Caki2 (cell line): ENCODE measurements at regions not wholly inside any gene's neighbourhood (a gene's known extent, or its start where the extent isn't known, plus 50 kb on each side); places are given as distances from the start of the nearest gene placed in this dataset.

Source experiments
- DNase-seq: peaks from one replicate; pipeline ENCODE4 v3.0.0-alpha.2; 2015; ENCODE audit warnings: low read depth
- in situ Hi-C: cut with HindIII; loops from 2 replicates; pipeline ENCODE4 v1.10.0; 2016; ENCODE audit warnings: low sequenced_read_pairs, low pct_unique_long_range_greater_than_20kb, mixed read lengths

DNA sequence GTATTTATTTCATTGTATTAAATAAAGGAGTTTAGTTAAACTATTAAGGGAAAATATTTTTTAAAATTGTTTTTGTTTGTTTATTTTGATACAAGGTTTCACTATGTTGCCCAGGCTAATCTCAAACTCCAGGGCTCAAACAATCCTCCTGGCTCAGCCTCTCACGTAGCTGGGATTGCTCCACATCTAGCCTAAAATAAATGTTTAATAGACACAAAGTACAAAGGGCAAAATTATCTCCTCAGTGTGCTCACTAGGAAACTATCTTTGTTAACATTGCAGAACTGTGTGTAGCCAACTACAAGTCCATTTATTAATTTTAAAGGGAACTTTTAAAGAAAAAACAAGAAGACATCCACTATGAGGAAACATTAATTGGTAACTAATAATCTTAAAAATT, 207.2 kb upstream of the PCDH17 start:
- in situ Hi-C loops: no loop called here
- DNase-seq: no peak

DNA sequence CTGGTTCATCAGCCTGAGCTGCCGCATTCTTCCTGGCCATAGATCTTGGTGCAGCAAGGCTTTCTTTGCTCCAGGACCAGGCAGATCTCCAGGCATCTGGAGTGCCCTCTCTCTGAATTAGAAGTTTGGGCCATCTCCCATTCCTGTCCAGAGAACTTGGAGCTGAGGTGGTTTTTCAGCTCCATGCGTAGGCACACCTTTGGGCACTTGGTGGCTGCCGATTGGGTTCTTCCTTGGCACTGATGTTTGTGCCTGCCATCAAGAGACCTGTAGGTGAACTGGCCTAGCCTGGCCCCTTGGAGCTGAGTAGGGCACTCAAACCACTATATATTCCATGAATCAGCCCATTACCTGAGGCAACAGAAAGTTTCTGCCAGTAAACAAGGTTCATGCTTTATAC, 206.0 kb upstream of the PCDH17 start:
- no peak for DNase-seq
- in situ Hi-C loops: no loop called here

DNA sequence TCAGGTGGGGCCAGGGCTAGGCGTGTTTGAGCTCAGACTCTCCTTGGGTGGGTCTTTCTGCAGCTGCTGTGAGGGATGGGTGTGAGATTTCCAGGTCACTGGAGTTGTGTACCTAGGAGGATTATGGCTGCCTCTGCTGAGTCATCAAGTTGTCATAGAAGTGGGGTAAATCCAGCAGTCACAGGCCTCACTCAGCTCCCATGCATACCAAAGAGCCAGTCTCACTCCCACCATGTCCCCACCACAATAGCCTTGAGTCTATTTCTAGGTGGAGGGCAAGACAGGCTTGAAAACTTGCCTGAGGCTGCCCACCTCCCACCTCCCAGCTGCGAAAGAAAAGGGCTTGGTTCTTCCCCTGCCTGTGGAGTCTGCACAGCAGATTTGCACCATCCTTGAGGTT, 194.0 kb upstream of the PCDH17 start:
- in situ Hi-C loops: no loop called here
- no peak for DNase-seq

DNA sequence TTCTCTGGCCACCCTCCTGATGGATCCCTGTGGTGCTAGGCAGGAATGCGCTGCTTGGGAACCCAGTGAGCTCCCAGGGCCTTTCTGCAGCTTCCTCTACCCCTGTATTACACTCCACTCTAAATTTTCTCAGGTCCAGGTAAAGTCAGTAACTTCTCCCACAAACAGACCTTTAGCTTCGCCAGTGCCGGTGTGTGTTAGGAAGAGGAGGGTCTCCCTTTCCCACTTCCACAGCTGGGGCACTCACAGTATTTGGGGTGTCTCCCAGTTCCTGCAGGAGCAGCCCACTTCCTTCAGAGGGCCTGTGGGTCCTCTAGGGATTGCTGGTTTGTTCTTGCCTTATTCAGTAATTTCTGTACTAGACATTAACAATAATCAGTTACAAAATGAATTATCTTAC, 193.5 kb upstream of the PCDH17 start:
- in situ Hi-C loops: no loop called here
- no peak for DNase-seq

DNA sequence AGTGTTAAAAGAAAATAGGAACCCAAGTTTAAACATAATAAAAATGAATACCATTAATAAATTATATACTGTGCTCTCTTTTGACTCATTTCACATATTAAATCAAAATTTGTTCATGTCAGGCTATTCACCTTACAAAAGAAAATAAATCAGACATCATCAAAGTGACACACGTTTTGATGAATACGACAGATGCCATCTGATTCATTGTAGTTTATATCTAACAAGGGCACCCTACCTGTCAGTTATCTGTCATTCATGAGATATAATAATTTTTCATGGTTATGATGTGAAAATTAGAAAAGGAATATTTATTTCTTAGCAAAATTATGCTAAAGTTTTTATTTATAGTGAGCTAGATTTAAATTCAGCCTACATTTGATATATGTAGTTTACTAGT, 188.1 kb upstream of the PCDH17 start:
- in situ Hi-C loops: no loop called here
- no peak for DNase-seq

DNA sequence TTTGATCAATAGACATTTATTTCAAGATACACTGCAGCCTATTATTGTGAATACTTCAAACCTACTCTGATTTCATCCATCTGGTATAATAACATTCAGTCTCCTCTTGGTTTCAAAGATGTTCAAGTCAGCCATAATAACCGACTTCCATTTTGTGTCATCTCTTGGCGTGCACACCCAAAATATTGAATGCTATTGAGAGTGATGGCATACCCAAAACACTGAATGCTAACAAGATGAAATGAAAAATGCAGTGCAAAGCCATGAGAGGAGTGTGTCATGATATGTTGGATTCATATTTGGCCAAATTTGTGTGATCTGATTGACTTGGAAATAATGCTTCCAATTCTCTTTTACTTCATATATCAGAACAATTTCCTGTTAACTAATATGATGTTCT, 181.2 kb upstream of the PCDH17 start:
- in situ Hi-C loops: no loop called here
- no peak for DNase-seq

DNA sequence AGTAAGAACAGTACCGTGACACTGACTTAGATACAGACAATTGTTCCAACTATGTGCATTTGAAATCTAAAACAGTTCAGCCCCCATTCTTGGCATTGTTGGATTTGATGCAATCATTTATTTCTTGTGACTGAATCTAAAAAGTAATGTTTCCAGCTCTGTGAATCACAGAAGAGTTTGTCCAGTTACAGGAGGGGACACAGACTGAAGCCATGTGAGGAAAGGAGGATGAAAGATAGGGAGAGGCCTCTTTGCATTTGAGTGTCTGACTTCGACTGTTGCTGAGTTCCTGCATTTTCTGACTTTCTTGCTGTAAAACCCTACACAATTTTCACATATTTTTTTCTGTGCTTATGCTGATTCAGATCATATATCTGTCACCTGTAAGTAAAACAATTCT, 179.3 kb upstream of the PCDH17 start:
- DNase-seq: no peak
- in situ Hi-C loops: no loop called here

DNA sequence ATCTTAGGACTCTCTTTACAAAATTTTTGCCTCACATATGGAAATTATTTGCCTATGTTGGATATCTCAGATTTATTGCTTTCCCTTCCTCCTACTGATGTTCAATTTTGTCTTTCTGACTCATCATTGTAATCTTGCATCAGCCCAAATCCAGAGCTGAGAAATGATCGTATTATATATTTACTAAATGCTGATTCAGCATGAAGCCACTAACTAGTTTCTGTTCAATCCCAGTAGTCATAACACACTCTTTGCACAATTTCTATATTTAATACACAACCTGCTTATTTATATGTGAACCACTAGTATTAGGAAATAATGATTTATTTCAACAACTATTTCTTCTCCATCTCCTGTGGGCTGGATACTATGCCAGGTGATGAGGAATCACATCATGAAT, 161.1 kb upstream of the PCDH17 start:
- DNase-seq: no peak
- in situ Hi-C loops: no loop called here

DNA sequence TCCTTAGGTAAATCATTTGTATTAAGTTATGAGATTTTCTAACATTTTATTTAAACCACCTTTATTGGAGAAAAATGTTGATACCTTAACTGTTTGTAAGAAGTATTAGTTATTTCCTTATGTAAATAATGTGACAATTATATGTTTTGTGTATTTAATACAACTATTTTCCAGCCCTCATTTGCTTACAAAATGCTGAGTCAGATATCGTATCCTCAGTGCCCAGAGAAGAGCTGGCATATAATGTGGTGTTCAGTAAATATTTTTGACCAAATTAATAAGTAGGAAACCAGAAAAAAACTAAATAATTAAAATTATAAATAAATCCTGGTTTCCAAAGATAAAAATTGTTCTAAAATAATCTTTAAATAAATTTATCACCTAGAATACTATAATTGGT, 140.2 kb upstream of the PCDH17 start:
- no peak for DNase-seq
- in situ Hi-C loops: no loop called here

DNA sequence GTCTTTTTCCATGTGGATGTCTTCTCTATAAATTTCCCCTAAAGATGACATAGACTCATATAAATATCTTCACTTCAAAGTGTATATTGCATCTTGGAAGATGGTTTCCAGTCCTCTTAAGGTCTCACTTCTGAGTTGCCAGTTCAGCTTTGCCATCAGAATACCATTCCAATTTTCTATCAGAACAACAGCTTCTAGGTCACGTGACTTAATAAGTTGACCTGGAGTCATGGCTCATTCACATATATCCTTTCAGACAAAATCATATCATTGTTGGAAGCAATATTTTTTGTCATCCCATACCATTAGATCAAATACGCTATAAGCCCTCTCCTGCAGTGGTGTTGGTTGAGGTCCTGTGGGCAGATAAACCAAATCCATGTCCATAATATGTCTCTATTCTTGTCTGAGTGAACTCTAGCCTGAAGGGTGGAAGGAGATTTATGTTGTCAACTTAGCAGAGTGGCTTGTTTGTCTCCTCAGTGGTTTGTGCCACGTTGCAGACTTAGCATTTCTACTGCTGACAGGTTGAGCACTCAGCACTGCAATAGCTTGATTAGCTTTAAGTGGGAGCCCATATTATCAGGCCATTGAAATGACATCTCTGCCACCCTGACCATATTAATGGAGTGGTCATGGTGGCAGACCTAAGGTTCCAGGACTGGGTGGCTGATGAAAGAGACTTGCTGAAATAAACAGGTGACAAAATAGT, 123.6 kb upstream of the PCDH17 start:
- in situ Hi-C loops: no loop called here
- no peak for DNase-seq

DNA sequence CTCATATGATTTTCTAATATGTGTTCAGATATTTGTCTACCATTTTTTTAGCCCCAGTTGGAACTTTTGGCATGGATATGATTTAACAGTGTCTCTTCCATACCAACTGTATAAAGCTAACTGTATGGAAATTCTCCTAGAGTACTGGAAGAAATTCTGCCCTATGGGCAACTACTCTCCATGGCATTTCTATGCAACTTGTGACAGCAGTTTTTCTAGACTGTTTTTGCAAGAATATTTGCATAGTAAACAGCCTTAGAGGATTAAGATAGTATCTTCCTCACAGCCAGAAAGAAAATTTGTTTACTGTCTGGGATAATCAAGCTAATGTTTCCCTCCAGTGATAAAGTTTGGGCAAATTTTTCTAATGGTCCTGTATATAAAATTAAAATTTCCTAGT, 119.9 kb upstream of the PCDH17 start:
- no peak for DNase-seq
- in situ Hi-C loops: no loop called here

DNA sequence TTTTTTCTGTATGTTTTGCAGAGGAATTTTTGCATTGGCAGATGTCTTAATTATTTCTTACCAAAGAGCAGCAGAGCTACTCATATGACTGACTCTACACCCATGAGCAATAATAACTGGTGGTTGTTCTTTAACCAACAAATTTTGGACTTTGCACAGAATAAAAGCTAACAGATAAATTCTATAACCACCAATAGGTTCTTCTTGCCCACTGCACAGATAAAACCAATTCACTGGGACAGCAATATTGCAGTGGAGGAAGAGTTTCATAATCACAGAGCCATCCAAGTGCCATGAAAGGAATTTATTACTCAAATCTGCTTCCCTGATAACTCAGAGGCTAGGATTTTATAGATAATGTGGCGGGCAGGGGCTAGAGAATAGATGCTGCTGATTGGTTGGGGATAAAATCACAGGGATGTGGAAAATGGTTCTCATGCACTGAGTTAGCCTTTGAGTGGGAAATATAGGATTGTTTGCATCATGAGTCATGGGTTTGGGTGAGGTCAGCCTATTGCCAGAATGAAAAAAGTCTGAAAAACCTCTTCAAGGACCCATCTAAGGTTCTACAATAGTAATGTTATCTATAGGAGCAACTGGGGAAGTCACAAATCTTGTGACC, 104.3 kb upstream of the PCDH17 start:
- no peak for DNase-seq
- in situ Hi-C loops: no loop called here

DNA sequence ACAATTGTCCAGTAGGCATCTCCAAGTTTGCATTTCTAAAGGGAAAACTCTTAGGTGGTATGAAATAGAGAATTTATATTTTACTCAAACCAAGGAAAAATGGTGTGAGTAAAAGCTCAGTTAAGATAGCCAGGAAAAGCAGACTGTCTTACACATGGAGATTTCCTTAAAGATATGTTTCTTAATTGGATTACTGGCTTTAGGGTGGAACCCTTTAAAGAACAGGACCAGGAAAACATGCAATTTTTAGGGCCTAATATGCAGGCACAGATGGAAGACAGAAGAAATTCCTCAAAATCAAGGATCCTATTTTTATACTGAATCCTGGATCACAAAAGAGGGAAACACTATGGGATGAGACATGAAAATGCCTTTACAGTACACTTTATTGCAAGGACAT, 100.3 kb upstream of the PCDH17 start:
- in situ Hi-C loops: no loop called here
- DNase-seq: no peak

DNA sequence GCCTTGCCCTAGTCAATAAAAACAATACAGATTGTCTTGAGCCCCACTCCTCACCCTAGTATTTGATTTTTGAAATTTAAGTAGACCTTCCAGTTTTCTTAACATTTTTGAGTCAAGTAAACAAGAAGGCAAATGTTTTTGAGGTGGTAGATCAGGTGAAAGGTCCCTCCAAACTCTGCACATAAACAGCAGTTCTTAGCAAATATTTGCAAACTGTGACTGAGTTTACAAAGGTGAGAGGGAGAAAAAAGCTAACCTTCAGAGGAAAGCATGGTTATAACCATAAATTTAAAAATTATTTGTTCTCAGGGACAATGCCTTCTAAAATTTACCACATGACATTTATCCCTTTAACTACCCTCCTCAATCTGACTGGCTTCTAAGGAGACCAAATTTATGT, 84.6 kb upstream of the PCDH17 start:
- DNase-seq: no peak

DNA sequence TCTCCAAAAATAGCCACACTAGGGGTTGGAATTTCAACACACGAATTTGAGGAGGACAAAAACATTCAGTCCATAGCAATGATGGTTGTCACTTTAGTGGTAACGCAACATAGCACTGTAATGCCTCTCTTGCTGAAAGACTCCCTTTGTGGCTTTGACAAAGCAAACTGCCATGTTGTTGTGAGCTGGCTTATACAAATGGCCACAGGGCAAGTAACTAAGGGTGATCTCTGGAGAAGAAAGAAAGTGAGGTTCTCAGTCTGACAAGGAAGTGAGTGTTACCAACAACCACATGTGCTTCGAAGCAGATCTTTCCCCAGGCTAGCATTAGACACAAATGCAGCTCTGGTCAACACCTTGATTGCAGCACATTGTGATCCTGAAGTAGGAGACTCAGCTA, 79.1 kb upstream of the PCDH17 start:
- in situ Hi-C loops: no loop called here
- DNase-seq: no peak

More for the DNA sequence above, 84.6 kb upstream of the PCDH17 start:
- in situ Hi-C loops: no loop called here

DNA sequence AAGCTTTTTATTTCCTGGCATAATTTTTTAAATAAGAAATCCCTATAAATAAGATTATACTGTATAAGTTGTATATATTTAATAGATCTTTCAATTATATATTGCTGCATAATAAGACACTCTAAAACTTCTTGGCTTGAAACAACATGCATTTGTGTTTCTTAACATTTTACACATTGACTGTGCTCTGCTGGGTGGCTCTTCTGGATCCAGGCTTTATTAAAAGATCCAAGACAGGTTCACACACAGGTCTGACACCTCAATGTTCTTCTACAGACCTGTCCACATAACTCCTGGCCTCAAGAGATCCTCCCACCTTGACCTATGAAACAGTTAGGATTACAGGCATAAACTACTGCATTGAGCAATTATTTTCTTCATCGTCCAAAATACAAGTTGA, 77.6 kb upstream of the PCDH17 start:
- in situ Hi-C loops: no loop called here

DNA sequence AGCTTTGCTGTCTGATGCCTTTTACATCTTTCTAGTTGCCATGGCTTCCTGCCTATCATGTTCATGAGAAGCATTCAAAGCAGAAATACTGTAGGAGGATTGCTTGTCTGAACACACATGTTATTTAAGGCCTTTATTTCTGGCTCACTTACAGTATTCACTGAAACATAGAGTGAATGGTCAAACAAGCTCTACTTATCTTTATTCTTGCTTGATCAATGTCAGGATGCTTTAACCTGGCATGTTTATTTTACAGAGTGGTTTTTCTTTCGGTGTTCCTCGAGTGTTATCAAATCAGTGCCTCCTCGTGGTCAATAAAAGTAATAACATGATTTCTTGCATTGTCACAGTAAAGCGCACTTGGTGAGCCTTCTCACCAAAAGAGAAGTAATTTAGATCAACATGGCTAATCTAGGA, 73.5 kb upstream of the PCDH17 start:
- peak; percentile 2 for DNase-seq
- in situ Hi-C loops: no loop called here

More for the DNA sequence above, 77.6 kb upstream of the PCDH17 start:
- DNase-seq: no peak

DNA sequence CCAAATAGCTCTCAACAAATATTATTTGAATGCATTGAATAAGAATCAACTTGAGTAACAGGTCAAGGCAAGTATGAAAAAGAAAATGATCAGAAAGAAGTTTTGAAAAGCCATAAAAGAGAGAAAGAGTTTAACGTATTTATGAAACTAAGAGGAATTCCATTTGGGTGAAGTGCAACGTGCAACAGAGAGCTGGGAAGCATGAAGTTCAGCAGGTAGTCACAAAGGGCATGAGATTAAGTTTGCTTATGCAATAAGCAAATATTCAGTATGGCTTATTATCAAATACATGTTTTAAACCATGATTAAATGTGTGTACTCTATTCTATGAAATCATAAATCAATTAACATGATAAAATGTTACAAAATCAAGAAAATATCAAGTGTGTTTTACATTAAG, 62.7 kb upstream of the PCDH17 start:
- in situ Hi-C loops: no loop called here
- no peak for DNase-seq

DNA sequence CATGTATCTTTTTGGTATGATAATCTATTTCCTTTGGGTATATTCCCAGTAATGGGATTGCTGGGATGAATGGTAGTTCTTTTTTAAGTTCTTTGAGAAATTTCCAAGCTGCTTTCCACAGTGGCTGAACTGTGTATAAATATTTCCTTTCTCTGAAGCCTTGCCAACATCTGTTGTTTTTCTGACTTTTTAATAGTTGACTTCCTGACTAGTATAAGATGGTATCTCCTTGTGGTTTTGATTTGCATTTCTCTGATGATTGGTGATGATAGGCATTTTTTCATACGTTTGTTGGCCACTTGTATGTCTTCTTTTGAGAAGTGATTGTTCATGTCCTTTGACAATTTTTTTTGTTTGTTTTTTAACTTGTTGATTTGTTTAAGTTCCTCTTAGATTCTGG, 61.6 kb upstream of the PCDH17 start:
- DNase-seq: no peak
- in situ Hi-C loops: no loop called here
